Stomach (tissue), 8 donors: ENCODE measurements at regions not wholly inside any gene's neighbourhood (a gene's known extent, or its start where the extent isn't known, plus 50 kb on each side); places are given as distances from the start of the nearest gene placed in this dataset.

Source experiments
- DNase-seq, 2 donors: peaks; one replicate each; pipeline versions ENCODE4 v3.0.0 to v3.0.0-alpha.2; 2013 to 2019
- H3K27ac ChIP-seq, 5 donors: fragments of 200-600 bp in 4 of 5; sonication (generic) in 4 of 5; one replicate each; pipeline ENCODE4 v1.5.1; 2013 to 2019; ENCODE audit warnings: mild to moderate bottlenecking in 1 of 5, moderate library complexity in 1 of 5
- H3K27me3 ChIP-seq, 3 donors: fragments of 200-600 bp; sonication (generic); one replicate each; pipeline ENCODE4 v1.5.1; 2017 to 2019; ENCODE audit warnings: mixed run types in 1 of 3
- H3K36me3 ChIP-seq, 4 donors: fragments of 200-600 bp; sonication (generic); 1 replicate in 3 of 4; 2 replicates in 1 of 4; pipeline ENCODE4 v1.5.1; 2016 to 2019
- H3K4me1 ChIP-seq, 4 donors: fragments of 200-600 bp; sonication (generic); one replicate each; pipeline ENCODE4 v1.5.1; 2016 to 2019
- H3K4me3 ChIP-seq, 4 donors: fragments of 200-600 bp; sonication (generic) in 3 of 4; one replicate each; pipeline ENCODE4 v1.5.1; 2016 to 2019; ENCODE audit warnings: mild to moderate bottlenecking in 1 of 4
- H3K9me3 ChIP-seq, 4 donors: fragments of 200-600 bp; sonication (generic); one replicate each; pipeline ENCODE4 v1.5.1; 2016 to 2019
- EP300 ChIP-seq: sonication (generic); formaldehyde crosslinking; IDR thresholded peaks from one replicate; pipeline ENCODE4 v1.6.1; 2017; ENCODE audit warnings: antibody characterized with exemption
- POLR2A ChIP-seq, 4 donors: fragments of 450-650 bp; IDR thresholded peaks; one replicate each; pipeline ENCODE4 v1.6.1; 2016; ENCODE audit warnings: antibody characterized with exemption in 4 of 4, control low read depth in 2 of 4, mild to moderate bottlenecking in 1 of 4, moderate library complexity in 1 of 4
- POLR2AphosphoS5 ChIP-seq, 3 donors: sonication (generic); formaldehyde crosslinking; IDR thresholded peaks; one replicate each; pipeline ENCODE4 v1.6.1; 2016; ENCODE audit warnings: antibody characterized with exemption in 3 of 3
- WGBS, 5 donors: extraction: QIAGEN DNeasy Blood & Tissue Kit in 3 of 5; methylation state at CpG; one replicate each; pipeline versions ENCODE4 v1.1.5 to v1.1.7; 2013 to 2018; 5-methylcytosine and 5-hydroxymethylcytosine counted together
- intact Hi-C: fragments of 100-400 bp; cut with DNase I; formaldehyde crosslinking; loops from one replicate; pipeline ENCODE4 v1.15.1; 2023; ENCODE audit warnings: low total_unique reads
- TF ChIP-seq, protein P1 (sequence below), 7 experiments: fragments of 450-650 bp in 4 of 7; fragments of 200-600 bp in 3 of 7; sonication (generic) in 3 of 7; IDR thresholded peaks; one replicate each; pipeline ENCODE4 v1.5.1; 2016 to 2019; ENCODE audit warnings: antibody characterized with exemption in 7 of 7, control low read depth in 2 of 7, mild to moderate bottlenecking in 1 of 7
- donor health status: healthy with polysubstance abuse.
- donor health status: Bipolar disorder and iron deficiency.
- donor health status: healthy.

DNA sequence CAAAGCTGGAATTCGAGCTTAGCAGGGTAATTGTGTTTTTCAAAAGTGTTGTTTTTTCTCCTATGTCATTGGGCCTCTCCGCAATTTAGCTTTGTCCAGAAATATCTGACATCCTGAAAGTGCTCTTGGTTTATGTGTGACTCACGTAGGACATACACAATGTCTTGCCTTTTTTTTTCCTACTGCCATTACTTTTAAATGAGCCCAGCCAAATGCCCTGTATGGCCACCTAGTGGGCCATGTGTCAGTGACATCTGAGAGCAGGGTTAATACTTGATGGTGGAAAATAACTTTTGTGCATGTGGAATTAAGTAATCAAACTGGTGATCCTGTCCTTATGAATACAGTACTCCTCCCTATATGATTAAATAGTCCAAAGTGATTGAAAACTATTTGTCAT is 1411.1 kb upstream of the TENM3 start:
- TF ChIP-seq, protein P1, sequence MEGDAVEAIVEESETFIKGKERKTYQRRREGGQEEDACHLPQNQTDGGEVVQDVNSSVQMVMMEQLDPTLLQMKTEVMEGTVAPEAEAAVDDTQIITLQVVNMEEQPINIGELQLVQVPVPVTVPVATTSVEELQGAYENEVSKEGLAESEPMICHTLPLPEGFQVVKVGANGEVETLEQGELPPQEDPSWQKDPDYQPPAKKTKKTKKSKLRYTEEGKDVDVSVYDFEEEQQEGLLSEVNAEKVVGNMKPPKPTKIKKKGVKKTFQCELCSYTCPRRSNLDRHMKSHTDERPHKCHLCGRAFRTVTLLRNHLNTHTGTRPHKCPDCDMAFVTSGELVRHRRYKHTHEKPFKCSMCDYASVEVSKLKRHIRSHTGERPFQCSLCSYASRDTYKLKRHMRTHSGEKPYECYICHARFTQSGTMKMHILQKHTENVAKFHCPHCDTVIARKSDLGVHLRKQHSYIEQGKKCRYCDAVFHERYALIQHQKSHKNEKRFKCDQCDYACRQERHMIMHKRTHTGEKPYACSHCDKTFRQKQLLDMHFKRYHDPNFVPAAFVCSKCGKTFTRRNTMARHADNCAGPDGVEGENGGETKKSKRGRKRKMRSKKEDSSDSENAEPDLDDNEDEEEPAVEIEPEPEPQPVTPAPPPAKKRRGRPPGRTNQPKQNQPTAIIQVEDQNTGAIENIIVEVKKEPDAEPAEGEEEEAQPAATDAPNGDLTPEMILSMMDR (IDR thresholded peaks at IDR 0.05): no peak
- TF ChIP-seq EP300: no peak
- TF ChIP-seq POLR2A (IDR thresholded peaks at IDR 0.05): no peak
- no peak for TF ChIP-seq POLR2AphosphoS5 (IDR thresholded peaks at IDR 0.05)
- DNase-seq: no peak
- WGBS, 5 donors: 47 to 58% (median 54%) methylated on average over 3 of the region's 3 CpGs
- peaks cover 0 to 8% (median 0%) of the 10 kb centered on the region in 4 donors for H3K4me1 ChIP-seq
- H3K36me3 ChIP-seq: no peaks in the 10 kb centered on the region
- intact Hi-C loops: no loop called here
- H3K27ac ChIP-seq: no peak overlapping the region
- no peaks in the 10 kb centered on the region for H3K27me3 ChIP-seq
- no peaks in the 10 kb centered on the region for H3K9me3 ChIP-seq
- H3K4me3 ChIP-seq: no peak overlapping the region

DNA sequence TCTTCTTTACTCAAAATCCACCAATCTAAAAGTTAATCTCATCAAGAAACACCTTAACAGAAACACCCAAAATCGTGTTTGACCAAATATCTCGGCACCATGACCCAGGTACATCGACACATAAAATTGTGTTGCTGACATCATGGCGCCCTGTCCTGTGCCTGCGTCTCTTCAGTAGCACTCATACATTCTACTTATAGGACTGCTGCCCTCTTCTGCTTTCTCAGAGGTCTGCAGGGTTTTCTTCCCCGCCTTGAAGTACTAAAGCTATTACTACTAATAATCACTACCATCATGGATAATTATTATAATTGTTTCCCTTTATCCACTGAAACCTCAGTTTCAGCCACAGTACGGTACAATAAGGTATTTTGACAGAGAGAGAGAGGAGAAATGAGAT is 1403.1 kb upstream of the TENM3 start:
- no peak for DNase-seq
- WGBS, 5 donors: 69 to 77% (median 73%) methylated on average over 7 of the region's 7 CpGs
- Histone ChIP-seq H3K27me3 (no peaks in the 10 kb centered on the region), H3K9me3 (no peaks in the 10 kb centered on the region), H3K36me3 (no peaks in the 10 kb centered on the region), H3K4me3 (no peak overlapping the region), H3K4me1 (no peaks in the 10 kb centered on the region), H3K27ac (no peak overlapping the region)
- TF ChIP-seq EP300: no peak
- TF ChIP-seq POLR2AphosphoS5 (IDR thresholded peaks at IDR 0.05): no peak
- TF ChIP-seq, protein P1 (IDR thresholded peaks at IDR 0.05): no peak
- no peak for TF ChIP-seq POLR2A (IDR thresholded peaks at IDR 0.05)
- intact Hi-C loops: no loop called here

DNA sequence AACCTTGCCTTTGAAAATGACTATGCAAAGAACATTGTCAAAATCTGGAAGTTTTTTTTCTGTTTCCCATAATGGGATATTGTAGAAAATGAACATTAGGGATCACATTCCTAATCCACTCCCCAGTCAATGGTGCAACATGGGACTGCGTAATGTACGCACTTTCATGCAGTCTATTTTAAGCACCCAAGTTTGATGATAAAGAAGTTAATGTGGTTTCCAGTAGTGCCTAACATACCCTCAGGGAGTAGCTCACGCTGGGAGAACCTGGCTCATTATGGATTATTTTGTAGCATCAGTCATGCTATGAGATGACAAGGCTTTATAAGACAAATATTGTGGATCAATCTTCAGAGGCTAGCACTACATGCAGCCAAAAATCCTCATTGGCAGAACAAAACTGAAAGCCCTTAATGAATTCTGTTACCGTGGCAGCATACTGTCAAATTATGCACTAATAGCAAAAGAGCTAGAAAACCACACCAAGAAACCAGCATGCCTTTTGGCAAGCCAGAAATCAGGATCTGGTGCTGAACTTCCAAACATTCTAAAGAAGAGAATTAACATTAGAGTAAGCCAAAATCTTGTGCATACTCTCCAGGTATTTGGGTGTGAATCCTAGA is 1392.8 kb upstream of the TENM3 start:
- 76 to 87% (median 82%) methylated on average over 4 of the region's 4 CpGs for WGBS, 5 donors
- intact Hi-C loops: no loop called here
- H3K27me3 ChIP-seq: no peaks in the 10 kb centered on the region
- TF ChIP-seq, protein P1 (IDR thresholded peaks at IDR 0.05): no peak
- TF ChIP-seq POLR2AphosphoS5 (IDR thresholded peaks at IDR 0.05) (no peak), POLR2A (IDR thresholded peaks at IDR 0.05) (no peak), EP300 (no peak)
- H3K27ac ChIP-seq: no peak overlapping the region
- H3K9me3 ChIP-seq: no peaks in the 10 kb centered on the region
- no peak for DNase-seq
- H3K4me1 ChIP-seq: no peaks in the 10 kb centered on the region
- no peaks in the 10 kb centered on the region for H3K36me3 ChIP-seq
- H3K4me3 ChIP-seq: no peak overlapping the region

DNA sequence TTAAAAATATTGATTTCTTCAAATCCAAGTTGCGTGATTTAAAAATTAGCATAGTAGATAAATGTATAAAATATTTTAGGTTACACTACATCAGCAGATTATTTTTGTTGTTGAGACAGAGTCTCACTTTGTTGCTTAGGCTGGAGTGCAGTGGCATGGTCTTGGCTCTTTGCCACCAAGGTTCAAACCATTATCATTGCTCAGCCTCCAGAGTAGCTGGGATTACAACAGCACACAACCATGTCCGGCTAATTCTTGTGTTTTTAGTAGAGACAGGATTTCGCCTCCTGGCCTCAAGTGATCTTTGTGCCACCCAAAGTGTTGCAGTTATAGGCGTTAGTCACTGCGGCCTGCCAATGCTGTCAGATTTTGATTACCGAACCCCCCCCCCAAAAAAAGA is 1390.5 kb upstream of the TENM3 start:
- WGBS, 5 donors: 65 to 71% (median 66%) methylated on average over 6 of the region's 6 CpGs
- Histone ChIP-seq H3K9me3 (no peaks in the 10 kb centered on the region), H3K4me1 (no peaks in the 10 kb centered on the region), H3K27me3 (no peaks in the 10 kb centered on the region), H3K36me3 (no peaks in the 10 kb centered on the region), H3K27ac (no peak overlapping the region), H3K4me3 (no peak overlapping the region)
- TF ChIP-seq EP300: no peak
- no peak for TF ChIP-seq POLR2A (IDR thresholded peaks at IDR 0.05)
- no peak for TF ChIP-seq POLR2AphosphoS5 (IDR thresholded peaks at IDR 0.05)
- TF ChIP-seq, protein P1 (IDR thresholded peaks at IDR 0.05): no peak
- DNase-seq: no peak
- intact Hi-C loops: no loop called here
